ENCODE measurements at regions not wholly inside any gene's neighbourhood (a gene's known extent, or its start where the extent isn't known, plus 50 kb on each side); places are given as distances from the start of the nearest gene placed in this dataset.
A peak's percentile ranks its signal among the peaks of the same experiment; 100 is the strongest.

DNA sequence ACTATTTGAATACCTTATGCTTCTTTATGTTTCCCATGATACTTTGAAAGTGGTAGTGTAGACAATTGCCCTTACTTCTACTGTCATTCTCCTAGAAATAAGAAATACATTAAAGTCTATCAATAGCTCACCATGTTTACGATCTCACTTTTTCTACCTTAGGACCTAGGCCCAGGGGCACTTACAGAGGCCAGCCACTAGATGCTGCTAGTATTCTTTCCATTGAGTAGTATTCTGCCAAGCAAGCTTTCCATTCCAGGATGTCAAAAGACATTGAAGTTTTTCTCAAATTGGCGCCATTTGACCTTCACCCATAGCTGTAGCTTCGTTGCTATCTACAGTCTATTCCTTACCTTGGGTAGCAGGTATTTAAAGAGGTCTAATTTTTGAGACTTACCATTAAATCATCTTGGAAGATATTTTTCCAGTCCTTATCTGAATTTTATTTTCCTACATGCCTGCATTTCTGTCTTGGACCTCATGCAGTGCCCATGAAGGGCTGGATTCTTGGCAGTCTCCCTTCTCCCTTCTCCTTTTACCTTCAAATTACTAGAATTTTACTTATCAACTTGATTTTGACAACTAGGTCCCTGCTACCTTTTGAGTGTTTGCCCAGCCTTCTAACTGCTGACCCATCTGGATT, 246.0 kb upstream of the NUDT12 start:
- peak; percentile 69 for ATAC-seq (ENCODE audit: low FRiP score)
- DNase-seq, result no peak
- WGBS, 2 donors, result 32 to 37% methylated on average over 3 of the region's 3 CpGs
- no peaks in the 10 kb centered on the region for H3K4me1 ChIP-seq (ENCODE audit: control insufficient read depth in 1 of 2, insufficient read depth in 2 of 2, low read length in 2 of 2)
- H3K27me3 ChIP-seq (ENCODE audit: control insufficient read depth in 1 of 2, insufficient read depth in 2 of 2, low read length in 1 of 2), result no peaks in the 10 kb centered on the region
- intact Hi-C loops (cut with DNase I), result no loop called here
- no peak overlapping the region for H3K27ac ChIP-seq (ENCODE audit: low read depth in 1 of 2, low read length in 2 of 2)
- no peak overlapping the region for H3K4me3 ChIP-seq (ENCODE audit: low read length in 2 of 2)
- no peaks in the 10 kb centered on the region for H3K36me3 ChIP-seq (ENCODE audit: control insufficient read depth in 1 of 2, insufficient read depth in 2 of 2, low read length in 1 of 2)
- no peaks in the 10 kb centered on the region for H3K9me3 ChIP-seq (ENCODE audit: control insufficient read depth, low read length)

DNA sequence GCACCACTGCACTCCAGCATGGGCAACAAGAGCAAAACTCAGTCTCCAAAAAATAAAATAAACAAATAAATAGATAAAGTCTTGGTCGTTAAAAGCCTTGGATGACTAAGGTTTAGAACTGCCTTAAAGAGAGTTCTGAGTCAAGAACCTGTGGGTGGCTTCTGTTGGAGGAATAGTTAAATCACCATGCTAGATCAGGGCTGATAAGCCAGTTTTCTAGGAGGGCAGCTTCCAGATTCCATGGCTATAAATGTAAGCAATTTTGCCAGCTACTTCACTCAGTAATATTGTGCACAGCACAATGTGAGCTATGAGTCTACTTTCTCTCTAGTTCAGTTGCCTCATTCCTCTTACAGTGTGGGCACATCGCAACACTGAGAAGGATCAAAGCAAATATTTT, 242.1 kb upstream of the NUDT12 start:
- H3K4me3 ChIP-seq (ENCODE audit: low read length in 2 of 2), result no peak overlapping the region
- no peaks in the 10 kb centered on the region for H3K36me3 ChIP-seq (ENCODE audit: control insufficient read depth in 1 of 2, insufficient read depth in 2 of 2, low read length in 1 of 2)
- intact Hi-C loops (cut with DNase I), result no loop called here
- no peaks in the 10 kb centered on the region for H3K27me3 ChIP-seq (ENCODE audit: control insufficient read depth in 1 of 2, insufficient read depth in 2 of 2, low read length in 1 of 2)
- ATAC-seq (ENCODE audit: low FRiP score), result no peak
- H3K4me1 ChIP-seq (ENCODE audit: control insufficient read depth in 1 of 2, insufficient read depth in 2 of 2, low read length in 2 of 2), result no peaks in the 10 kb centered on the region
- H3K27ac ChIP-seq (ENCODE audit: low read depth in 1 of 2, low read length in 2 of 2), result no peak overlapping the region
- H3K9me3 ChIP-seq (ENCODE audit: control insufficient read depth, low read length), result no peaks in the 10 kb centered on the region
- 66 to 70% methylated on average over 2 of the region's 2 CpGs for WGBS, 2 donors
- DNase-seq, result no peak

DNA sequence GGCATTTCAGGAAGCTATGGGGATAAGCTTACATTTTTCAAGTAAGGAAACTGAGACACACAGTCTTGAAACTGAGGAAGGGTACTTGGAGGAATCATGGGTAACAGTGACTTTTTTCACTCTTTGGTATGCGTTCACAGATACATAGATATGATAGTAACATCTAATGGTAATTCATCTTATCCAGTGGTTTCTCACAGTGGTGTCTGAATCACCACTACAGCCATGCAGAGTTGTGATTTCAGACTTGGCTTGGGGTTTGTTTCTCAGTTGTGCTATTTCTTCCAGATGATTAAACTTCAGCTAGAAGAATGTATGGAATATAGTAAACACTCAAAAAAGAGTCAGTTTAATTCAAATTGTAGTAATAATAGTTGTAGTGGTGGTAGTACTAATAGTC, 239.1 kb upstream of the NUDT12 start:
- intact Hi-C loops (cut with DNase I), result no loop called here
- H3K4me3 ChIP-seq (ENCODE audit: low read length in 2 of 2), result no peak overlapping the region
- H3K9me3 ChIP-seq (ENCODE audit: control insufficient read depth, low read length), result no peaks in the 10 kb centered on the region
- DNase-seq (no peak), ATAC-seq (ENCODE audit: low FRiP score) (no peak)
- no peaks in the 10 kb centered on the region for H3K27me3 ChIP-seq (ENCODE audit: control insufficient read depth in 1 of 2, insufficient read depth in 2 of 2, low read length in 1 of 2)
- H3K4me1 ChIP-seq (ENCODE audit: control insufficient read depth in 1 of 2, insufficient read depth in 2 of 2, low read length in 2 of 2), result no peaks in the 10 kb centered on the region
- H3K27ac ChIP-seq (ENCODE audit: low read depth in 1 of 2, low read length in 2 of 2), result no peak overlapping the region
- H3K36me3 ChIP-seq (ENCODE audit: control insufficient read depth in 1 of 2, insufficient read depth in 2 of 2, low read length in 1 of 2), result no peaks in the 10 kb centered on the region
- 77 to 83% methylated on average over 1 of the region's 1 CpG for WGBS, 2 donors

DNA sequence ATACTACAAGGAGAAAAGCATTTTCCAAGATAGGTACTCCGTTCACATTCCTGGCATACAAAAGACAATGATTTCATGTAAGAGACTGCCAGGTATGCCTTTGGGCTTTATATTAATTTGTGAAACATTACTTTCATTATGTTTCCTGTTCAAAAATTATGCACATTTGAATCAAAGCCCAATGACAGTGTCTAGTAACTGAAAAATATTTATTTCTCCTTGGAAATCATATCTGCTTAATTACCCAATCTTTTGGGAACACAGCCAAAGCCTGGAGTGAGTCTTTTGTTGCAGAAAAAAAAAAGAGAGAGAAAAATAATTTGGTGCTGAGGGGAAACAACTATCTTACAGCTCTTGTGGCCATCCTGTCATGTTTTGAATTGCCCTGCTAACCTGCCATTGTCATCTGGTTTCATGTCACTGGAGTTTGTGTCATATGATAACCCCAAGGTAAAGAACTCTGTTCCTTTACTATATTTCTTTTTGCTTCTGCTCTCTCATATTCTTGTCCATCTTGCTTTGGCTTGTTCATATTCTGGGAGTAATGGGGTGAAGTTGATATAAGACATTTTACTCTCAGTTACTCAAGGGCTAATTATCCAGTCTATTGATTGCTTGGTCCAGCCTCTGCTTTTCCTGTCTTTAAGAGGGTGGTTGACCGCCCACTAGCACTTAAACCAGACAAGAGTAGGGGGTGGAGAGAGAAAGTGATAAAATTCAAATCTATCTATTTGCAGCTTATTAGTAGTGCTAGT, 238.3 kb upstream of the NUDT12 start:
- DNase-seq (no peak), ATAC-seq (ENCODE audit: low FRiP score) (no peak)
- no peaks in the 10 kb centered on the region for H3K9me3 ChIP-seq (ENCODE audit: control insufficient read depth, low read length)
- H3K4me1 ChIP-seq (ENCODE audit: control insufficient read depth in 1 of 2, insufficient read depth in 2 of 2, low read length in 2 of 2), result no peaks in the 10 kb centered on the region
- H3K27ac ChIP-seq (ENCODE audit: low read depth in 1 of 2, low read length in 2 of 2), result no peak overlapping the region
- intact Hi-C loops (cut with DNase I), result no loop called here
- no peak overlapping the region for H3K4me3 ChIP-seq (ENCODE audit: low read length in 2 of 2)
- 48 to 50% methylated on average over 2 of the region's 2 CpGs for WGBS, 2 donors
- H3K36me3 ChIP-seq (ENCODE audit: control insufficient read depth in 1 of 2, insufficient read depth in 2 of 2, low read length in 1 of 2), result no peaks in the 10 kb centered on the region
- no peaks in the 10 kb centered on the region for H3K27me3 ChIP-seq (ENCODE audit: control insufficient read depth in 1 of 2, insufficient read depth in 2 of 2, low read length in 1 of 2)

DNA sequence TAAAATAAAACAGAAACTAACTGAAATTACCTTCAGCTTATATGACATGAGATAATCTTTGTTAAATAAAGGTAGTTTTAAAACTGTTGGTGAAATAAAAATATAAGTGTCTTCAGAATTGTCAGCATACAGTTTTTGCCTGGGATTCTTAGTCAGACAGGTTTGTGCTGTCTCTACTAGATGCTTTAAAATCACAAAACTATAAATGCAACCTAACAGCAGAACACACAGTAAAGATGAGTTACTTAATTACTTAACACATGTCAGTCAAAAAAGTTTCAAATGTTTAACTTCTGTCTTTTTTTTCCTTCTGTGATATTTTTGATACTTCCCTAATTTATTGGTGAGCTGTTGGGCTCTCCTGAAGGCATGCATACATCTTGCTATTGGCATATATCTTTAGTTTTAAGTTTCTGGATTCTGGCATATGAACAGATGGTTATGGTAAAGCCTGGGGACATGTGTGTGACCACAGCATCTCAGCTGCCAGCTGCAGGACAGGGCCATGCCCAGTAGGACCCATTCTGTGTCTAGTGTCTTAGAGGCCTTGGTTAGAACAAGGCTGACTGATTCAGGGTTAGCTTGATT, 231.1 kb upstream of the NUDT12 start:
- intact Hi-C loops (cut with DNase I), result no loop called here
- peaks cover 3% of the 10 kb centered on the region for H3K9me3 ChIP-seq (ENCODE audit: control insufficient read depth, low read length)
- no peaks in the 10 kb centered on the region for H3K27me3 ChIP-seq (ENCODE audit: control insufficient read depth in 1 of 2, insufficient read depth in 2 of 2, low read length in 1 of 2)
- DNase-seq, result no peak
- H3K4me1 ChIP-seq (ENCODE audit: control insufficient read depth in 1 of 2, insufficient read depth in 2 of 2, low read length in 2 of 2), result no peaks in the 10 kb centered on the region
- no peak for ATAC-seq (ENCODE audit: low FRiP score)
- H3K4me3 ChIP-seq (ENCODE audit: low read length in 2 of 2), result no peak overlapping the region
- no peak overlapping the region for H3K27ac ChIP-seq (ENCODE audit: low read depth in 1 of 2, low read length in 2 of 2)
- H3K36me3 ChIP-seq (ENCODE audit: control insufficient read depth in 1 of 2, insufficient read depth in 2 of 2, low read length in 1 of 2), result no peaks in the 10 kb centered on the region

DNA sequence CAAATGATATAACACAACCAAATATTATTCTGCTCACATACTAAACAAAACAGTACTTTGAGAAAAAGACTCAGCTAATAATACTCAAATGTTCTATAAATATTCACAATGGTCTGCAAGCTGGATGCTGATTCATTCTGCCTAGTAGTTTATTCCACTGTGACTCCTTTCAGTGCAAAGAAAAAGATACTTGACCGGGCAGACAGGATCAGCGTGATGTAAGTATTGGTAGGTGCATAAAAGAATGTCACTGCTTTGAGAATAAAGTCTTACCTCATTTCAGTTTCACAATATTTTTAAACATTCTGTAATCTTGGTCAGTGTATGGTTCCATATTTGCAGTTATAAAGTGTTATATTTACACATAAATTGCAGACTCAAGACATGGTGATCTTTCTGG, 223.0 kb upstream of the NUDT12 start:
- no peak for ATAC-seq (ENCODE audit: low FRiP score)

DNA sequence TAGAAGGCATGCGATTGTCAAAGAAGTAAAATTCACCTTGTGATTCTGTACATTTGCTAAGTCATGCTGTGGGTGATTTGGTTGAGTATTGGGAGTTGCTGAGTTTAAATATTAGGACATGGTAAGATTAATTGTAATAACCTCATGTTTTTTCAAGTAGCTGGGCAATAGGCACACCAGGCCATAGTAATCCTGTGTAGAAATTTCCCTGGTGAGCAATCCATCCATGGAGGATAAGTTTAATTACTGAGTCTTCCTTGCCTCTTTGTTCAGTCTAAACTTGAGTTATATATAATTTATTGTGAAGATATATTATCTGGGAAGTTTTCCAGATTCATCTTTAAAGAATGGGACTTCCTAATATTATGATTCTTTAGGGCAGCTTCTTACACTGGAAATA, 221.1 kb upstream of the NUDT12 start:
- no peaks in the 10 kb centered on the region for H3K36me3 ChIP-seq (ENCODE audit: control insufficient read depth in 1 of 2, insufficient read depth in 2 of 2, low read length in 1 of 2)
- ATAC-seq (ENCODE audit: low FRiP score) (no peak), DNase-seq (no peak)
- H3K27me3 ChIP-seq (ENCODE audit: control insufficient read depth in 1 of 2, insufficient read depth in 2 of 2, low read length in 1 of 2), result no peaks in the 10 kb centered on the region
- no peaks in the 10 kb centered on the region for H3K9me3 ChIP-seq (ENCODE audit: control insufficient read depth, low read length)
- 95 to 98% methylated on average over 1 of the region's 1 CpG for WGBS, 2 donors
- intact Hi-C loops (cut with DNase I), result no loop called here
- no peak overlapping the region for H3K27ac ChIP-seq (ENCODE audit: low read depth in 1 of 2, low read length in 2 of 2)
- H3K4me1 ChIP-seq (ENCODE audit: control insufficient read depth in 1 of 2, insufficient read depth in 2 of 2, low read length in 2 of 2), result no peaks in the 10 kb centered on the region
- no peak overlapping the region for H3K4me3 ChIP-seq (ENCODE audit: low read length in 2 of 2)

More for the DNA sequence above, 223.0 kb upstream of the NUDT12 start:
- intact Hi-C loops (cut with DNase I), result no loop called here
- 25 to 32% methylated on average over 2 of the region's 2 CpGs for WGBS, 2 donors
- Histone ChIP-seq H3K4me1 (ENCODE audit: control insufficient read depth in 1 of 2, insufficient read depth in 2 of 2, low read length in 2 of 2) (no peaks in the 10 kb centered on the region), H3K9me3 (ENCODE audit: control insufficient read depth, low read length) (peaks cover 1% of the 10 kb centered on the region), H3K4me3 (ENCODE audit: low read length in 2 of 2) (no peak overlapping the region), H3K27ac (ENCODE audit: low read depth in 1 of 2, low read length in 2 of 2) (no peak overlapping the region), H3K36me3 (ENCODE audit: control insufficient read depth in 1 of 2, insufficient read depth in 2 of 2, low read length in 1 of 2) (no peaks in the 10 kb centered on the region), H3K27me3 (ENCODE audit: control insufficient read depth in 1 of 2, insufficient read depth in 2 of 2, low read length in 1 of 2) (no peaks in the 10 kb centered on the region)
- no peak for DNase-seq

DNA sequence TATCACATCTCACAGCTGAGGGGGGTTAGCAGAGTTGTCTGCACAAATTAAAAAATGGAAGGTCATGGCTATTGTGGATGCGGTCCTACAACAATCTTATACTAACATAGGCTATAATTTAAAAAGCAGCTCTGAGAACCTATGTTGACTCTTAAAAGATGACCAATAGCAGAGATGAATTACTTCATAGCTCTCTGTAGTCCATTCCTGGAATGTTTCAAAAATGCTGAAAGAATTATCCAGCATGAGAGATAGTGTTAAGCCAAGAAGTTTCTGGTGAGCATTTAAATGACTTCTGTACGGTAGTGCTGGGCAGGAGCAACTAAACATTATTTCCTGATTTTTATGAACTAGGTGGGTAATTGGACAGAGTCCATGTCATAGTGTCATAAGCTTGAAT, 218.2 kb upstream of the NUDT12 start:
- H3K36me3 ChIP-seq (ENCODE audit: control insufficient read depth in 1 of 2, insufficient read depth in 2 of 2, low read length in 1 of 2), result no peaks in the 10 kb centered on the region
- intact Hi-C loops (cut with DNase I), result no loop called here
- no peaks in the 10 kb centered on the region for H3K9me3 ChIP-seq (ENCODE audit: control insufficient read depth, low read length)
- H3K27ac ChIP-seq (ENCODE audit: low read depth in 1 of 2, low read length in 2 of 2), result no peak overlapping the region
- WGBS, 2 donors, result 38 to 52% methylated on average over 2 of the region's 2 CpGs
- no peak for DNase-seq
- no peaks in the 10 kb centered on the region for H3K4me1 ChIP-seq (ENCODE audit: control insufficient read depth in 1 of 2, insufficient read depth in 2 of 2, low read length in 2 of 2)
- H3K4me3 ChIP-seq (ENCODE audit: low read length in 2 of 2), result no peak overlapping the region
- no peak for ATAC-seq (ENCODE audit: low FRiP score)
- H3K27me3 ChIP-seq (ENCODE audit: control insufficient read depth in 1 of 2, insufficient read depth in 2 of 2, low read length in 1 of 2), result no peaks in the 10 kb centered on the region

DNA sequence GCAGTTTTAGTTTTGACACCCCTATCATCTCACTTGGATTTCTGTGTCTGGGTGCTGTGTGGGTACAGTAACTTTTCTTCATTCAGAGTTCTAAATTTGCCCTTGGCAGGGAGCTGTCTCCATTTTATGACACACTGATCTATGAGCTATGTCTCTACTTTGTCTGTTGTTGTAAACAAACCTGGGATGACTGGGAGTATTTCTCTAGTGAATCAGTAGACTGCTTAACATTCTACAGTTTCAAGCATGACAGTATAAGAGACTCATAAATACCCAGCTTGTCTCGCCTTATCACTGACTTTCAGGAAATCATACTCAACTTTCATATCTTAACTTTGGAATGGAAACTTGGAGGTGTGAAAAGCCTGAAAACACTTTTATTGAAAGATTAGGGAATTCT, 212.1 kb upstream of the NUDT12 start:
- ATAC-seq (ENCODE audit: low FRiP score), result no peak

More for the DNA sequence above, 212.1 kb upstream of the NUDT12 start:
- Histone ChIP-seq H3K36me3 (ENCODE audit: control insufficient read depth in 1 of 2, insufficient read depth in 2 of 2, low read length in 1 of 2) (no peaks in the 10 kb centered on the region), H3K4me1 (ENCODE audit: control insufficient read depth in 1 of 2, insufficient read depth in 2 of 2, low read length in 2 of 2) (no peaks in the 10 kb centered on the region), H3K4me3 (ENCODE audit: low read length in 2 of 2) (no peak overlapping the region), H3K27me3 (ENCODE audit: control insufficient read depth in 1 of 2, insufficient read depth in 2 of 2, low read length in 1 of 2) (no peaks in the 10 kb centered on the region), H3K9me3 (ENCODE audit: control insufficient read depth, low read length) (no peaks in the 10 kb centered on the region), H3K27ac (ENCODE audit: low read depth in 1 of 2, low read length in 2 of 2) (no peak overlapping the region)
- intact Hi-C loops (cut with DNase I), result no loop called here
- 65 to 78% methylated on average over 1 of the region's 1 CpG for WGBS, 2 donors
- DNase-seq, result no peak

Data from aorta (tissue), 5 donors.